Neural progenitor cell (in vitro differentiated cells): ENCODE measurements at regions not wholly inside any gene's neighbourhood (a gene's known extent, or its start where the extent isn't known, plus 50 kb on each side); places are given as distances from the start of the nearest gene placed in this dataset.

ENCODE experiments used
- DNase-seq: peaks from one replicate; pipeline ENCODE4 v3.0.0-alpha.2; 2016; ENCODE audit warnings: low spot score
- H2AFZ ChIP-seq: fragments of 200-600 bp; sonication (generic); replicated peaks from 2 replicates; pipeline ENCODE4 v1.6.1; 2016; ENCODE audit warnings: antibody characterized with exemption
- H3F3A ChIP-seq: fragments of 200-600 bp; sonication (generic); 2 replicates; pipeline ENCODE4 v1.6.1; 2016; ENCODE audit warnings: antibody characterized with exemption, low read depth
- H3K27ac ChIP-seq: fragments of 200-600 bp; sonication (generic); 2 replicates; pipeline ENCODE4 v1.5.1; 2016; ENCODE audit warnings: mild to moderate bottlenecking
- H3K27me3 ChIP-seq: fragments of 200-600 bp; sonication (generic); 2 replicates; pipeline ENCODE4 v1.6.1; 2016; ENCODE audit warnings: mild to moderate bottlenecking, moderate library complexity
- H3K36me3 ChIP-seq: fragments of 200-600 bp; sonication (generic); 2 replicates; pipeline ENCODE4 v1.5.1; 2016
- H3K4me1 ChIP-seq: fragments of 200-600 bp; sonication (generic); 2 replicates; pipeline ENCODE4 v1.6.1; 2016; ENCODE audit warnings: mixed run types
- H3K4me2 ChIP-seq: fragments of 200-600 bp; sonication (generic); 2 replicates; pipeline ENCODE4 v1.6.1; 2016
- H3K4me3 ChIP-seq: fragments of 200-600 bp; sonication (generic); 2 replicates; pipeline ENCODE4 v1.5.1; 2016
- H3K79me2 ChIP-seq: fragments of 200-600 bp; sonication (generic); 2 replicates; pipeline ENCODE4 v1.6.1; 2016; ENCODE audit warnings: low read depth
- H3K9ac ChIP-seq: fragments of 200-600 bp; sonication (generic); 2 replicates; pipeline ENCODE4 v1.6.1; 2016
- H3K9me3 ChIP-seq: fragments of 200-600 bp; sonication (generic); 2 replicates; pipeline ENCODE4 v1.5.1; 2016; ENCODE audit warnings: low read depth
- H4K20me1 ChIP-seq: fragments of 200-600 bp; sonication (generic); 2 replicates; pipeline ENCODE4 v1.6.1; 2016; ENCODE audit warnings: low read depth
- H3K27ac Mint-ChIP-seq: 3 replicates; pipeline ENCODE4 v1.8.0; 2021; ENCODE audit warnings: mixed read lengths
- H3K27me3 Mint-ChIP-seq: 2 replicates; pipeline ENCODE4 v1.8.0; 2022; ENCODE audit warnings: low read depth, mild to moderate bottlenecking, inconsistent platforms, moderate library complexity, mixed read lengths; ENCODE audit not compliant: insufficient read depth
- H3K36me3 Mint-ChIP-seq: 3 replicates; pipeline ENCODE4 v1.8.0; 2021; ENCODE audit warnings: mixed read lengths
- H3K4me1 Mint-ChIP-seq: 3 replicates; pipeline ENCODE4 v1.8.0; 2021; ENCODE audit warnings: mixed read lengths
- H3K4me3 Mint-ChIP-seq: 3 replicates; pipeline ENCODE4 v1.8.0; 2021; ENCODE audit warnings: mild to moderate bottlenecking, moderate library complexity, mixed read lengths
- H3K9me3 Mint-ChIP-seq: 3 replicates; pipeline ENCODE4 v1.8.0; 2020; ENCODE audit warnings: mixed read lengths
- CTCF ChIP-seq: fragments of 200-600 bp; sonication (generic); IDR thresholded peaks from 2 replicates; pipeline ENCODE4 v1.5.1; 2017; ENCODE audit warnings: antibody characterized with exemption, mild to moderate bottlenecking
- EZH2 ChIP-seq: fragments of 200-600 bp; sonication (generic); IDR thresholded peaks from 2 replicates; pipeline ENCODE4 v1.6.1; 2017; ENCODE audit warnings: antibody characterized with exemption, mild to moderate bottlenecking, moderate library complexity
- EZH2phosphoT487 ChIP-seq: fragments of 200-600 bp; sonication (generic); IDR thresholded peaks from 2 replicates; pipeline ENCODE4 v1.6.1; 2017; ENCODE audit warnings: antibody characterized with exemption

GRCh38 chr12:93166541-93167307 lies 211.0 kb upstream of the NUDT4 start:
- DNase-seq: no peak
- no peak overlapping the region for H3K27ac ChIP-seq
- H3K79me2 ChIP-seq: no peaks in the 10 kb centered on the region
- H3K9ac ChIP-seq: no peak overlapping the region
- no peak overlapping the region for H2AFZ ChIP-seq
- H3K4me2 ChIP-seq: peak overlapping the region; percentile 74
- Mint-ChIP-seq H3K36me3 (no peaks in the 10 kb centered on the region), H3K27me3 (peaks cover 7% of the 10 kb centered on the region), H3K4me1 (peaks cover 6% of the 10 kb centered on the region), H3K27ac (no peak overlapping the region), H3K4me3 (no peak overlapping the region), H3K9me3 (no peaks in the 10 kb centered on the region)
- H3K4me3 ChIP-seq: no peak overlapping the region
- peaks cover 19% of the 10 kb centered on the region for H3F3A ChIP-seq
- TF ChIP-seq EZH2phosphoT487: no peak
- TF ChIP-seq EZH2: no peak
- no peak for TF ChIP-seq CTCF
- H3K9me3 ChIP-seq: no peaks in the 10 kb centered on the region
- no peaks in the 10 kb centered on the region for H3K36me3 ChIP-seq
- H3K4me1 ChIP-seq: peaks cover 31% of the 10 kb centered on the region
- H4K20me1 ChIP-seq: no peaks in the 10 kb centered on the region
- no peaks in the 10 kb centered on the region for H3K27me3 ChIP-seq

GRCh38 chr12:93167331-93167730 lies 210.4 kb upstream of the NUDT4 start:
- peak overlapping the region; percentile 74 for H3K4me2 ChIP-seq
- TF ChIP-seq EZH2 (no peak), EZH2phosphoT487 (no peak), CTCF (no peak)
- no peak overlapping the region for H3K27ac ChIP-seq
- Mint-ChIP-seq H3K4me3 (no peak overlapping the region), H3K36me3 (no peaks in the 10 kb centered on the region), H3K4me1 (peaks cover 6% of the 10 kb centered on the region), H3K27me3 (peaks cover 7% of the 10 kb centered on the region), H3K9me3 (no peaks in the 10 kb centered on the region), H3K27ac (no peak overlapping the region)
- peak overlapping the region; percentile 42 for H3K4me3 ChIP-seq
- H3K79me2 ChIP-seq: no peaks in the 10 kb centered on the region
- DNase-seq: no peak
- no peaks in the 10 kb centered on the region for H3K36me3 ChIP-seq
- no peaks in the 10 kb centered on the region for H3K9me3 ChIP-seq
- H2AFZ ChIP-seq: no peak overlapping the region
- peaks cover 31% of the 10 kb centered on the region for H3K4me1 ChIP-seq
- H3K27me3 ChIP-seq: no peaks in the 10 kb centered on the region
- no peaks in the 10 kb centered on the region for H4K20me1 ChIP-seq
- no peak overlapping the region for H3K9ac ChIP-seq
- H3F3A ChIP-seq: peaks cover 19% of the 10 kb centered on the region

- Histone ChIP-seq H3K9me3 (no peaks in the 10 kb centered on the region), H3K4me1 (peaks cover 31% of the 10 kb centered on the region), H3F3A (peaks cover 19% of the 10 kb centered on the region), H2AFZ (peak overlapping the region; percentile 60), H3K36me3 (no peaks in the 10 kb centered on the region), H3K27ac (peak overlapping the region; percentile 88), H3K4me2 (peak overlapping the region; percentile 74), H3K27me3 (no peaks in the 10 kb centered on the region), H3K4me3 (peak overlapping the region; percentile 42), H3K79me2 (no peaks in the 10 kb centered on the region), H3K9ac (no peak overlapping the region), H4K20me1 (no peaks in the 10 kb centered on the region)
- Mint-ChIP-seq H3K4me3 (peak overlapping the region; percentile 72), H3K27me3 (peaks cover 7% of the 10 kb centered on the region), H3K36me3 (no peaks in the 10 kb centered on the region), H3K4me1 (peaks cover 6% of the 10 kb centered on the region), H3K9me3 (no peaks in the 10 kb centered on the region), H3K27ac (no peak overlapping the region)
- peak; percentile 84 for DNase-seq
- TF ChIP-seq EZH2phosphoT487 (no peak), EZH2 (no peak), CTCF (no peak)
Observed at GRCh38 chr12:93167841-93168492, 209.8 kb upstream of the NUDT4 start.
